Suprapubic skin (tissue), 4 donors: ENCODE measurements at regions not wholly inside any gene's neighbourhood (a gene's known extent, or its start where the extent isn't known, plus 50 kb on each side); places are given as distances from the start of the nearest gene placed in this dataset.

Experiments
- DNase-seq, 2 donors: peaks; one replicate each; pipeline ENCODE4 v3.0.0-alpha.2; 2019; ENCODE audit warnings: low spot score in 2 of 2
- H3K27ac ChIP-seq: fragments of 200-600 bp; sonication (generic); one replicate; pipeline ENCODE4 v1.5.1; 2019
- H3K27me3 ChIP-seq: fragments of 200-600 bp; sonication (generic); one replicate; pipeline ENCODE4 v1.5.1; 2019
- H3K36me3 ChIP-seq: fragments of 200-600 bp; sonication (generic); one replicate; pipeline ENCODE4 v1.5.1; 2019
- H3K4me1 ChIP-seq: fragments of 200-600 bp; sonication (generic); one replicate; pipeline ENCODE4 v1.5.1; 2019
- H3K4me3 ChIP-seq: fragments of 200-600 bp; sonication (generic); one replicate; pipeline ENCODE4 v1.5.1; 2019; ENCODE audit warnings: mild to moderate bottlenecking
- H3K9me3 ChIP-seq: fragments of 200-600 bp; sonication (generic); one replicate; pipeline ENCODE4 v1.5.1; 2019
- CTCF ChIP-seq, 2 donors: fragments of 200-600 bp in 1 of 2; fragments of 450-650 bp in 1 of 2; sonication (generic) in 1 of 2; IDR thresholded peaks; one replicate each; pipeline ENCODE4 v1.5.1; 2016 to 2019; ENCODE audit warnings: antibody characterized with exemption in 2 of 2, mild to moderate bottlenecking in 1 of 2, moderate library complexity in 1 of 2
- EP300 ChIP-seq: sonication (generic); formaldehyde crosslinking; IDR thresholded peaks from one replicate; pipeline ENCODE4 v1.6.1; 2017; ENCODE audit warnings: antibody characterized with exemption
- POLR2A ChIP-seq, 2 donors: fragments of 450-650 bp; IDR thresholded peaks; one replicate each; pipeline ENCODE4 v1.6.1; 2017; ENCODE audit warnings: antibody characterized with exemption in 2 of 2, mild to moderate bottlenecking in 2 of 2, moderate library complexity in 2 of 2
- POLR2AphosphoS5 ChIP-seq, 3 donors: sonication (generic); formaldehyde crosslinking; IDR thresholded peaks; one replicate each; pipeline ENCODE4 v1.6.1; 2017; ENCODE audit warnings: antibody characterized with exemption in 3 of 3
- WGBS: methylation state at CpG from one replicate; pipeline ENCODE4 v1.1.5; 2018; 5-methylcytosine and 5-hydroxymethylcytosine counted together

DNA sequence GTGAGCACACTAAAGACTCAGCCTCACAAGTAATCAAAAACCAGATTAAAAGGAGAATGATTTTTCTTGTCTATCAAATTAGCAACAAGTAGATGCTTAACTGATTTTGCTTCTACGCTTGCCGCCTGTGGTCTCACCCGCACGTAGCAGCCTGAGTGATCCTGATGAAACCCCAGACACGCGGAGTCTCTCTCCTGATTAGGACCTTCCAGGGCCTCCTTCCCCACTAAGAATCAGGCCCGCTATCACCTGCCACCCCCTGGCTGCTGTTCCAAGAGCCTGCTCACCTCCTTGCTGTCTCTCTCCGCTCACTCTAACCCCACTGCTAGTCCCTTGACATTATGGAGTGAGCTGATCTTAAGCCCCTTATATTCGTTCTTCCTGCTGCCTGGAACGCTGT is 325.9 kb upstream of the NRP1 start:
- 94% methylated on average over 10 of the region's 10 CpGs for WGBS
- Histone ChIP-seq H3K4me1 (peaks cover 16% of the 10 kb centered on the region), H3K4me3 (no peak overlapping the region), H3K27me3 (no peaks in the 10 kb centered on the region), H3K27ac (no peak overlapping the region), H3K9me3 (no peaks in the 10 kb centered on the region), H3K36me3 (no peaks in the 10 kb centered on the region)
- TF ChIP-seq EP300 (no peak), POLR2A (IDR thresholded peaks at IDR 0.05) (no peak), POLR2AphosphoS5 (IDR thresholded peaks at IDR 0.05) (no peak), CTCF (IDR thresholded peaks at IDR 0.05) (no peak)
- DNase-seq = no peak

DNA sequence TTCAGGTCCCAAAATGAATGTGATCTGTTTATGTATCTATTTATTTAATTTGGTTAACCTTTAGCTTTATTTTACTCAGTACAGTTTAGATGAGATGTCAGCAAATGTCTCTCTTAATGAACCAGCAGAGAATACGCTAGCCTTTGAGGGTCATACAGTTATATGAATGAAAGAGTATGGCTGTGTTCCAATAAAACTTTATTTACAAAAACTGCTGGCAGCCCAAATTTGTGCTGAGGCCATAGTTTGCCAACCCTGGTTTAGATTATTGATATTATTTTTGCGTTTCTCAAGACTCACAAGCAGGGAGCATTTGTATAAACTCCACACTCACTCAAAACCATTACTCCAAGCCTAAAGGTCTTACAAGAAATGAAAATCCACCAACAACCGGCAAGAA is 323.4 kb upstream of the NRP1 start:
- H3K27me3 ChIP-seq = no peaks in the 10 kb centered on the region
- H3K36me3 ChIP-seq = no peaks in the 10 kb centered on the region
- no peak overlapping the region for H3K4me3 ChIP-seq
- 93% methylated on average over 3 of the region's 3 CpGs for WGBS
- TF ChIP-seq EP300 (no peak), CTCF (IDR thresholded peaks at IDR 0.05) (no peak), POLR2AphosphoS5 (IDR thresholded peaks at IDR 0.05) (no peak), POLR2A (IDR thresholded peaks at IDR 0.05) (no peak)
- H3K4me1 ChIP-seq = peaks cover 16% of the 10 kb centered on the region
- DNase-seq = no peak
- H3K9me3 ChIP-seq = no peaks in the 10 kb centered on the region
- H3K27ac ChIP-seq = no peak overlapping the region

DNA sequence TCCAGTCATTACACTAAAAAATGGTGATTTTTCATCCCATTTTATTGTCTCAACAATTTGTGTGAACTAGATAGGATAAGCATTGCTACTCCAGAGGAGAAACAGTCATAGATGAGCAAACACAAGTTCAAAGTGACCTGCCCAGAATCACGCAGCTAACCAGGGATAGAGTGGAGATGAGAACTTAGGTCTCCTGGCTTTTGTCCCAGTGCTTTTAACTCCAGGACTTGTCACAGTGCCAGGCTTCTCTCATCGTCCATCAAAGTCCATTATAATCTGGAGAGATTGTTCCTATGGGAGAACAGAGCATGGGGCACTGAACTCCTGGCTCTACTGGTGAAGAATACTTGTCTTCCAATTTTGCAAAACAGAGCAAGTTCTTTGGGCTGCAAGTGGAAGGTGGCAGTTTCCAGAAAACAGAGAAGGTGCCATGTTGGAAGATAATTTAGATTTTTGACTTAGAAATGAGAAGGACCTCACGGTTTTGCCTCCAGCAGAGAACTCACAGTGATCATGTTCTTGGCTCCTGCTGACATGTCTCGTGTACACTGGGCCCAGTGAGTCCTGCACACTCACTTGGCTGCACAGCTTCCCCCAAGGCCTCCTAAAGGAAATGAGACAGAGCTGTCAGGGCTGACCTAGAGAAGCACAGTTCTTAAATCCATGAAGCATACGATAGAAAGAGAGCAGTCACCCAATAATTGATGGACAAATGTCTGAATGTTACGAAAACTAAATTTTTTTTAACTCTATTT is 322.9 kb upstream of the NRP1 start:
- peaks cover 14% of the 10 kb centered on the region for H3K4me1 ChIP-seq
- no peaks in the 10 kb centered on the region for H3K27me3 ChIP-seq
- DNase-seq = no peak
- no peaks in the 10 kb centered on the region for H3K36me3 ChIP-seq
- no peak overlapping the region for H3K4me3 ChIP-seq
- no peaks in the 10 kb centered on the region for H3K9me3 ChIP-seq
- no peak overlapping the region for H3K27ac ChIP-seq
- TF ChIP-seq POLR2A (IDR thresholded peaks at IDR 0.05) (no peak), EP300 (no peak), CTCF (IDR thresholded peaks at IDR 0.05) (no peak), POLR2AphosphoS5 (IDR thresholded peaks at IDR 0.05) (no peak)
- WGBS = 77% methylated on average over 6 of the region's 6 CpGs

GRCh38 chr10:33655921-33656320 is 321.5 kb upstream of the NRP1 start:
- no peak overlapping the region for H3K4me3 ChIP-seq
- no peak for DNase-seq
- H3K27me3 ChIP-seq = no peaks in the 10 kb centered on the region
- no peak overlapping the region for H3K27ac ChIP-seq
- no peaks in the 10 kb centered on the region for H3K4me1 ChIP-seq
- WGBS = 98% methylated on average over 3 of the region's 3 CpGs
- no peaks in the 10 kb centered on the region for H3K36me3 ChIP-seq
- TF ChIP-seq POLR2AphosphoS5 (IDR thresholded peaks at IDR 0.05) (no peak), POLR2A (IDR thresholded peaks at IDR 0.05) (no peak), CTCF (IDR thresholded peaks at IDR 0.05) (no peak), EP300 (no peak)
- no peaks in the 10 kb centered on the region for H3K9me3 ChIP-seq

DNA sequence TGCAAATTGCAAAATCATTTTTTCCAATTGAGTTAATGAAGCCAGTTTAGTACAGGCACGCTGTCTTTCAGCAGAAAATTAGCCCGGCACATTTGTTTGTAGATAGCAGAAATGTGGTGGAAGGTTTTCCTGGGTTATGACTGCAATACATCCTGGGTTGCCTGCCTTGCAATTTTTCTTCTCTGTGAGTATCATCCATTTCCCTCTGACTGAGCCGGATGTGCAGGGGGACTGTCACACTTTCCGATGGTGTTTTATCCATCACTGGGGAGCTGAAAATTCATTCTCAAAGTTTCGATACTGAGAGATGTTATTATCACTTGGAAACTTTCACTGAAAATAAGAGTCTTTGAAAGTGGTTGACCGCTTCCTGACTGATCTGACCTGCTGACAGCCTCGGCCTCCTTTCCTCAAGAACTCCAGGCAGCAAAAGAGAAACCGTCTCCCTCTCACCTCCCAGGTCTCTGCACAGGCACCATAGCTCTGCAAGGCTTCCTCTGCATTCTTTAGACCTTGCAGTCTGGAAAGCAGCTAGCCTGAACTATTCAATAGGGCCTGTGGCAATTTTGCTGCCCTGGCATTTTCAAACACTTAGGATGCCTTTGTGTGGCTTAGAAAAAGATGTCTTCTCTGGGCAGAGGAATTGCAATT is 320.8 kb upstream of the NRP1 start:
- Histone ChIP-seq H3K27me3 (no peaks in the 10 kb centered on the region), H3K36me3 (no peaks in the 10 kb centered on the region), H3K4me1 (no peaks in the 10 kb centered on the region), H3K27ac (no peak overlapping the region), H3K4me3 (no peak overlapping the region), H3K9me3 (no peaks in the 10 kb centered on the region)
- TF ChIP-seq POLR2A (IDR thresholded peaks at IDR 0.05) = no peak
- TF ChIP-seq POLR2AphosphoS5 (IDR thresholded peaks at IDR 0.05) = no peak
- no peak for TF ChIP-seq CTCF (IDR thresholded peaks at IDR 0.05)
- TF ChIP-seq EP300 = no peak
- no peak for DNase-seq
- WGBS = 76% methylated on average over 8 of the region's 8 CpGs
